ENCODE measurements at regions not wholly inside any gene's neighbourhood (a gene's known extent, or its start where the extent isn't known, plus 50 kb on each side); places are given as distances from the start of the nearest gene placed in this dataset.

DNA sequence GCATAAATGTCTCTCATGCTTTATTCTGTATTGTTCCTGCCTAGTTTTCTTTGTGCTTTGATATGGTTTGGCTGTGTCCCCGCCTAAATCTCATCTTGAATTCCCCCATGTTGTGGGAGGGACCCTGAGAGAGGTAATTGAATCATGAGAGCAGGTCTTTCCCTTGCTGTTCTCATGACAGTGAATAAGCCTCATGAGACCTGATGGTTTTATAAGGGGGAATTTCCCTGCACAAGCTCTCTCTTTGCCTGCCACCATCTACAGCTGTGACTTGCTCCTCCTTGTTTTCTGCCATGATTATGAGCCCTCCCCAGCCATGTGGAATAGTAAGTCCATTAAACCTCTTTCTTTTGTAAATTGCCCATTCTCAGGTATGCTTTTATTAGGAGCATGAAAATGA lies 1596.6 kb downstream of the SI start:
- ChIA-PET POLR2A (no interaction called here), CTCF (no interaction called here)
- TF ChIP-seq, protein P1, sequence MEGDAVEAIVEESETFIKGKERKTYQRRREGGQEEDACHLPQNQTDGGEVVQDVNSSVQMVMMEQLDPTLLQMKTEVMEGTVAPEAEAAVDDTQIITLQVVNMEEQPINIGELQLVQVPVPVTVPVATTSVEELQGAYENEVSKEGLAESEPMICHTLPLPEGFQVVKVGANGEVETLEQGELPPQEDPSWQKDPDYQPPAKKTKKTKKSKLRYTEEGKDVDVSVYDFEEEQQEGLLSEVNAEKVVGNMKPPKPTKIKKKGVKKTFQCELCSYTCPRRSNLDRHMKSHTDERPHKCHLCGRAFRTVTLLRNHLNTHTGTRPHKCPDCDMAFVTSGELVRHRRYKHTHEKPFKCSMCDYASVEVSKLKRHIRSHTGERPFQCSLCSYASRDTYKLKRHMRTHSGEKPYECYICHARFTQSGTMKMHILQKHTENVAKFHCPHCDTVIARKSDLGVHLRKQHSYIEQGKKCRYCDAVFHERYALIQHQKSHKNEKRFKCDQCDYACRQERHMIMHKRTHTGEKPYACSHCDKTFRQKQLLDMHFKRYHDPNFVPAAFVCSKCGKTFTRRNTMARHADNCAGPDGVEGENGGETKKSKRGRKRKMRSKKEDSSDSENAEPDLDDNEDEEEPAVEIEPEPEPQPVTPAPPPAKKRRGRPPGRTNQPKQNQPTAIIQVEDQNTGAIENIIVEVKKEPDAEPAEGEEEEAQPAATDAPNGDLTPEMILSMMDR (IDR thresholded peaks at IDR 0.05; ENCODE audit: insufficient read depth, low read depth, low read length) = no peak

DNA sequence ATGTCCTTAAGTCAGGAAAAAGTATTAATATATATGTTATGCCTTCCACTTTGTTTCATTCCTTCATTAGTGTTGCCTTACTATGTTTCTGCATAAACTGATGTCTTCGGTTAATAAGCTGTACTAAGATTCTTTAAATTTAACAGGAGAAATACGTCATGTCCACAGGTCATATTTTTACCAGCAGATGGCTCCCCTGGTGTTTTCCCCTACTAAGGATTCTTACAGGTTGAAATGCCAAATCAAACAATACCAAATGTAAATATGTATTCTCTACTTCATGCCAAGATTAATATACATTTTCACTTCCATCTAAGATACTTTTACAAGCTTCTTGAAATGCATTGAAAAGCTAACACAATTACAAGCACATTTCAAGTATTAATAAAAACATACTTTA lies 1602.1 kb downstream of the SI start:
- ChIA-PET CTCF (no interaction called here), POLR2A (no interaction called here)
- TF ChIP-seq, protein P1 (IDR thresholded peaks at IDR 0.05; ENCODE audit: insufficient read depth, low read depth, low read length) = no peak
- Histone ChIP-seq H3K4me3 (ENCODE audit: low read depth, low read length) (no peak overlapping the region), H3K36me3 (ENCODE audit: control insufficient read depth, insufficient read depth, low read length) (no peaks in the 10 kb centered on the region), H3K27me3 (ENCODE audit: control insufficient read depth, insufficient read depth, low read length) (no peaks in the 10 kb centered on the region)
- DNase-seq (ENCODE audit: low read depth) = no peak

More for the DNA sequence above, 1596.6 kb downstream of the SI start:
- Histone ChIP-seq H3K36me3 (ENCODE audit: control insufficient read depth, insufficient read depth, low read length) (no peaks in the 10 kb centered on the region), H3K27me3 (ENCODE audit: control insufficient read depth, insufficient read depth, low read length) (no peaks in the 10 kb centered on the region), H3K4me3 (ENCODE audit: low read depth, low read length) (no peak overlapping the region)
- DNase-seq (ENCODE audit: low read depth) = no peak

DNA sequence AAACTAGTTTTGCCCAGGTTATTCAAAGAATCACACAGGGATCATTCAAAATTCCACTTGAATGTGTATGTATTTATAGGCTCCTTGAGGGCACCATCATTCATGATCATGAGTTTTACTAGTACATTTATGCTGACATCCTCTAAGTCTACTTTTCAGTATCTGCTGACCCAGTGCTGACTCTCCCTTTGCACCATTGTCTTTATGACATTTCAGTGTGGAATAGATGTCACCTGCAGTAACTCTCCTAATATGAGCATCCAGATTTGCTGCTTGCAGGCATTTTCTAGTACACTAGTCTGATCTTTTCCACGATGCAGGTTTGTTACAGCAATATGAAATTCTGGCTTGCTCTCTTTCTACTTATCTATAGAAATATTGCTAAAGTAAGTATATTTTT lies 1603.5 kb downstream of the SI start:
- TF ChIP-seq, protein P1 (IDR thresholded peaks at IDR 0.05; ENCODE audit: insufficient read depth, low read depth, low read length) = no peak
- no peak overlapping the region for H3K4me3 ChIP-seq (ENCODE audit: low read depth, low read length)
- ChIA-PET POLR2A (no interaction called here), CTCF (no interaction called here)
- H3K36me3 ChIP-seq (ENCODE audit: control insufficient read depth, insufficient read depth, low read length) = no peaks in the 10 kb centered on the region
- H3K27me3 ChIP-seq (ENCODE audit: control insufficient read depth, insufficient read depth, low read length) = no peaks in the 10 kb centered on the region
- no peak for DNase-seq (ENCODE audit: low read depth)

DNA sequence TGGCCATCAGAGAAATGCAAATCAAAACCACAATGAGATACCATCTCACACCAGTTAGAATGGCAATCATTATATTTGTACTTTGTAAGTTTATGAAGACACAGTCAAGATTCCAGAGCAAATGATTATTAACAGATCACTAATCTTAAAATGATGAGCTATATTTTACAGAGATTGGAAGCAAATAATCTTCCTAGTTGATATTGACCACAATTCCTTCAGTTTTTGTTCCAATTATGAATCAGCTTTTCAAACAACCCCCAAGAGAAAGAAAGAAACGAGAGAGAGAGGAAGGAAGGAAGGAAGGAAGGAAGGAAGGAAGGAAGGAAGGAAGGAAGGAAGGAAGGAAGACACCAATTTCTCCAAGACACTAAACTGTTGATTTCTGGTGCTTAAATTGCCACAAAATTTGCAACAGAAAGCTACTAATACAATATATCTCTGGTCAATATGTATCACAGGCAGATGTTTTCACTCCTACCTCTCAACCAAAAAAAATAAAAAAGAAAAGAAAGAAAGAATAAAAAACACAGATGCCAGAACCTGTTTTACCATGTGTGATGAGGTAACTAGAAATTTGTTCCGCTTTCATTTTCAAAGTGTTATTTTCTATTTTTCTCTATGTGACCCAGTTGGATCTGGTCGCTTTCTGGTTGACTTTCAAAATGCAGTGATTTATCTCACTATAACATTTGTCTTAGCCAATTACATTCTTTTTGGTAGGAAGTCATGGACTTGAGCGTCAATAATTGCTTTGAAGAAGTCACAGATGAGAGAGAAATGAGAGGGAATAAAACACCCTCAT lies 1609.6 kb downstream of the SI start:
- TF ChIP-seq, protein P1 (IDR thresholded peaks at IDR 0.05; ENCODE audit: insufficient read depth, low read depth, low read length) = no peak
- Histone ChIP-seq H3K27me3 (ENCODE audit: control insufficient read depth, insufficient read depth, low read length) (no peaks in the 10 kb centered on the region), H3K36me3 (ENCODE audit: control insufficient read depth, insufficient read depth, low read length) (no peaks in the 10 kb centered on the region), H3K4me3 (ENCODE audit: low read depth, low read length) (no peak overlapping the region)
- CTCF ChIA-PET = no interaction called here
- POLR2A ChIA-PET = no interaction called here
- no peak for DNase-seq (ENCODE audit: low read depth)

DNA sequence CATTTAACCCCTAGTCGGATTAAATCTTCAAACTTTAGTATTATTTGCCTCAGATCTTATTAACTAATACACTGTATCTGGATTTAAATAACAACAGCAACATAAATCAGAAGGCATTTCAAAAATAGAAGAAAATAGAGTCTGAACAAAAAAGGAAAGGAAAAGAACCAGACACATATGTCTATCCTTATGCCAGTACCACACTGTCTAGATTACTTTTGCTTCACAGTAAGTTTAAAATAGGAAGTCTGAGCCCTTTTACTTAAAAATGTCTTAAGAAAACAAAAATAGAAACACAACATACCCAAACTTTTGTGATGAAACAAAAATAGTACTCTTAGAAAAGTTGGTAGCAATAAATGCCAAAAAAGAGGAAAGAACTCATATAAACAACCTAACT lies 1615.8 kb downstream of the SI start:
- H3K27me3 ChIP-seq (ENCODE audit: control insufficient read depth, insufficient read depth, low read length) = no peaks in the 10 kb centered on the region
- DNase-seq (ENCODE audit: low read depth) = no peak
- ChIA-PET POLR2A (no interaction called here), CTCF (no interaction called here)
- TF ChIP-seq, protein P1 (IDR thresholded peaks at IDR 0.05; ENCODE audit: insufficient read depth, low read depth, low read length) = no peak
- H3K36me3 ChIP-seq (ENCODE audit: control insufficient read depth, insufficient read depth, low read length) = no peaks in the 10 kb centered on the region
- H3K4me3 ChIP-seq (ENCODE audit: low read depth, low read length) = no peak overlapping the region
